H1 (cell line): ENCODE measurements at regions not wholly inside any gene's neighbourhood (a gene's known extent, or its start where the extent isn't known, plus 50 kb on each side); places are given as distances from the start of the nearest gene placed in this dataset.

Experiments used
- CEBPB ChIP-seq: IDR thresholded peaks from 2 replicates; pipeline ENCODE4 v1.6.1; 2012; ENCODE audit warnings: low read depth, low read length
- EZH2 ChIP-seq: fragments of 200-600 bp; sonication (generic); IDR thresholded peaks from 2 replicates; pipeline ENCODE4 v1.7.1; 2012; ENCODE audit warnings: low read depth, mild to moderate bottlenecking, moderate library complexity, low read length, inconsistent platforms; ENCODE audit not compliant: severe bottlenecking
- POLR2A ChIP-seq, 2 experiments: IDR thresholded peaks; 1 replicate in 1 of 2; 2 replicates in 1 of 2; pipeline ENCODE4 v1.6.1; 2011; ENCODE audit warnings: low read depth in 2 of 2, low read length in 2 of 2, mild to moderate bottlenecking in 2 of 2; ENCODE audit errors: control extremely low read depth in 1 of 2
- POLR2AphosphoS5 ChIP-seq: IDR thresholded peaks from 2 replicates; pipeline ENCODE4 v1.6.1; 2011; ENCODE audit warnings: low read depth, low read length
- TAF1 ChIP-seq: IDR thresholded peaks from 2 replicates; pipeline ENCODE4 v1.6.1; 2011; ENCODE audit warnings: mild to moderate bottlenecking, low read depth, low read length
- TCF12 ChIP-seq: IDR thresholded peaks from 2 replicates; pipeline ENCODE4 v1.6.1; 2011; ENCODE audit warnings: low read depth, mild to moderate bottlenecking, low read length
- YY1 ChIP-seq: IDR thresholded peaks from 2 replicates; pipeline ENCODE4 v1.6.1; 2011; ENCODE audit warnings: low read depth, mild to moderate bottlenecking, low read length
- TF ChIP-seq, protein P1 (sequence below), 3 experiments: IDR thresholded peaks; 1 replicate in 2 of 3; 2 replicates in 1 of 3; pipeline versions ENCODE4 v1.5.1 to v1.6.1; 2011; ENCODE audit warnings: low read length in 3 of 3, mild to moderate bottlenecking in 3 of 3, inconsistent platforms in 2 of 3, low read depth in 1 of 3, moderate library complexity in 1 of 3; ENCODE audit not compliant: insufficient read depth in 1 of 3; ENCODE audit errors: control extremely low read depth in 1 of 3
- TF ChIP-seq, protein P2 (sequence below): IDR thresholded peaks from 2 replicates; pipeline ENCODE4 v1.6.1; 2011; ENCODE audit warnings: low read length, improper control_type of control experiment
- TF ChIP-seq, protein P3 (sequence below): fragments of 300-600 bp; sonication (generic); IDR thresholded peaks from 2 replicates; pipeline ENCODE4 v1.7.1; 2012; ENCODE audit warnings: low read length, moderate library complexity, mild to moderate bottlenecking, inconsistent platforms; ENCODE audit not compliant: insufficient replicate concordance

DNA sequence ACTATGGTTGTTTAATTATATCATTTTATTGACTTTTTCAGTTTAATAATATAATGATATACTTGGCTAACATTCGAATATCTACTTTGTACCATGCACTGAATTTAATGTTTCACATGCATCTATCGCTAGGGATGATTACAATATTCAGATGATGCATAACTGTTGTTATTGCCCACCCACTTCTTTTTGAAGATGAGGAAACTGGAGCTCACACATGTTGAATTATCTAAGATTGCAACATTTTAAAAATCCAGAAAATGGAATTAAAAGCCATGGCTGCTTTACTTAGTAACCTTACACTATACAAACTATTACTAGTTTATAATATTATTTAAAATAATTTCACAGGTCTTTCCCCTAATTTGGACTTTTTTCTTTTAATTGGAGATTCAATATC, 171.7 kb downstream of the TLR4 start:
- TF ChIP-seq TCF12 (no peak), POLR2A (IDR thresholded peaks at IDR 0.05; ENCODE audit: control extremely low read depth in 1 of 2, low read depth in 2 of 2, low read length in 2 of 2) (no peak), EZH2 (no peak), CEBPB (no peak), POLR2AphosphoS5 (no peak), YY1 (no peak), TAF1 (no peak)
- TF ChIP-seq, protein P1, sequence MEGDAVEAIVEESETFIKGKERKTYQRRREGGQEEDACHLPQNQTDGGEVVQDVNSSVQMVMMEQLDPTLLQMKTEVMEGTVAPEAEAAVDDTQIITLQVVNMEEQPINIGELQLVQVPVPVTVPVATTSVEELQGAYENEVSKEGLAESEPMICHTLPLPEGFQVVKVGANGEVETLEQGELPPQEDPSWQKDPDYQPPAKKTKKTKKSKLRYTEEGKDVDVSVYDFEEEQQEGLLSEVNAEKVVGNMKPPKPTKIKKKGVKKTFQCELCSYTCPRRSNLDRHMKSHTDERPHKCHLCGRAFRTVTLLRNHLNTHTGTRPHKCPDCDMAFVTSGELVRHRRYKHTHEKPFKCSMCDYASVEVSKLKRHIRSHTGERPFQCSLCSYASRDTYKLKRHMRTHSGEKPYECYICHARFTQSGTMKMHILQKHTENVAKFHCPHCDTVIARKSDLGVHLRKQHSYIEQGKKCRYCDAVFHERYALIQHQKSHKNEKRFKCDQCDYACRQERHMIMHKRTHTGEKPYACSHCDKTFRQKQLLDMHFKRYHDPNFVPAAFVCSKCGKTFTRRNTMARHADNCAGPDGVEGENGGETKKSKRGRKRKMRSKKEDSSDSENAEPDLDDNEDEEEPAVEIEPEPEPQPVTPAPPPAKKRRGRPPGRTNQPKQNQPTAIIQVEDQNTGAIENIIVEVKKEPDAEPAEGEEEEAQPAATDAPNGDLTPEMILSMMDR (IDR thresholded peaks at IDR 0.05; ENCODE audit: control extremely low read depth in 1 of 3, insufficient read depth in 1 of 3, low read depth in 1 of 3, low read length in 3 of 3) = no peak
- TF ChIP-seq, protein P2, sequence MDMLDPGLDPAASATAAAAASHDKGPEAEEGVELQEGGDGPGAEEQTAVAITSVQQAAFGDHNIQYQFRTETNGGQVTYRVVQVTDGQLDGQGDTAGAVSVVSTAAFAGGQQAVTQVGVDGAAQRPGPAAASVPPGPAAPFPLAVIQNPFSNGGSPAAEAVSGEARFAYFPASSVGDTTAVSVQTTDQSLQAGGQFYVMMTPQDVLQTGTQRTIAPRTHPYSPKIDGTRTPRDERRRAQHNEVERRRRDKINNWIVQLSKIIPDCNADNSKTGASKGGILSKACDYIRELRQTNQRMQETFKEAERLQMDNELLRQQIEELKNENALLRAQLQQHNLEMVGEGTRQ = no peak
- TF ChIP-seq, protein P3, sequence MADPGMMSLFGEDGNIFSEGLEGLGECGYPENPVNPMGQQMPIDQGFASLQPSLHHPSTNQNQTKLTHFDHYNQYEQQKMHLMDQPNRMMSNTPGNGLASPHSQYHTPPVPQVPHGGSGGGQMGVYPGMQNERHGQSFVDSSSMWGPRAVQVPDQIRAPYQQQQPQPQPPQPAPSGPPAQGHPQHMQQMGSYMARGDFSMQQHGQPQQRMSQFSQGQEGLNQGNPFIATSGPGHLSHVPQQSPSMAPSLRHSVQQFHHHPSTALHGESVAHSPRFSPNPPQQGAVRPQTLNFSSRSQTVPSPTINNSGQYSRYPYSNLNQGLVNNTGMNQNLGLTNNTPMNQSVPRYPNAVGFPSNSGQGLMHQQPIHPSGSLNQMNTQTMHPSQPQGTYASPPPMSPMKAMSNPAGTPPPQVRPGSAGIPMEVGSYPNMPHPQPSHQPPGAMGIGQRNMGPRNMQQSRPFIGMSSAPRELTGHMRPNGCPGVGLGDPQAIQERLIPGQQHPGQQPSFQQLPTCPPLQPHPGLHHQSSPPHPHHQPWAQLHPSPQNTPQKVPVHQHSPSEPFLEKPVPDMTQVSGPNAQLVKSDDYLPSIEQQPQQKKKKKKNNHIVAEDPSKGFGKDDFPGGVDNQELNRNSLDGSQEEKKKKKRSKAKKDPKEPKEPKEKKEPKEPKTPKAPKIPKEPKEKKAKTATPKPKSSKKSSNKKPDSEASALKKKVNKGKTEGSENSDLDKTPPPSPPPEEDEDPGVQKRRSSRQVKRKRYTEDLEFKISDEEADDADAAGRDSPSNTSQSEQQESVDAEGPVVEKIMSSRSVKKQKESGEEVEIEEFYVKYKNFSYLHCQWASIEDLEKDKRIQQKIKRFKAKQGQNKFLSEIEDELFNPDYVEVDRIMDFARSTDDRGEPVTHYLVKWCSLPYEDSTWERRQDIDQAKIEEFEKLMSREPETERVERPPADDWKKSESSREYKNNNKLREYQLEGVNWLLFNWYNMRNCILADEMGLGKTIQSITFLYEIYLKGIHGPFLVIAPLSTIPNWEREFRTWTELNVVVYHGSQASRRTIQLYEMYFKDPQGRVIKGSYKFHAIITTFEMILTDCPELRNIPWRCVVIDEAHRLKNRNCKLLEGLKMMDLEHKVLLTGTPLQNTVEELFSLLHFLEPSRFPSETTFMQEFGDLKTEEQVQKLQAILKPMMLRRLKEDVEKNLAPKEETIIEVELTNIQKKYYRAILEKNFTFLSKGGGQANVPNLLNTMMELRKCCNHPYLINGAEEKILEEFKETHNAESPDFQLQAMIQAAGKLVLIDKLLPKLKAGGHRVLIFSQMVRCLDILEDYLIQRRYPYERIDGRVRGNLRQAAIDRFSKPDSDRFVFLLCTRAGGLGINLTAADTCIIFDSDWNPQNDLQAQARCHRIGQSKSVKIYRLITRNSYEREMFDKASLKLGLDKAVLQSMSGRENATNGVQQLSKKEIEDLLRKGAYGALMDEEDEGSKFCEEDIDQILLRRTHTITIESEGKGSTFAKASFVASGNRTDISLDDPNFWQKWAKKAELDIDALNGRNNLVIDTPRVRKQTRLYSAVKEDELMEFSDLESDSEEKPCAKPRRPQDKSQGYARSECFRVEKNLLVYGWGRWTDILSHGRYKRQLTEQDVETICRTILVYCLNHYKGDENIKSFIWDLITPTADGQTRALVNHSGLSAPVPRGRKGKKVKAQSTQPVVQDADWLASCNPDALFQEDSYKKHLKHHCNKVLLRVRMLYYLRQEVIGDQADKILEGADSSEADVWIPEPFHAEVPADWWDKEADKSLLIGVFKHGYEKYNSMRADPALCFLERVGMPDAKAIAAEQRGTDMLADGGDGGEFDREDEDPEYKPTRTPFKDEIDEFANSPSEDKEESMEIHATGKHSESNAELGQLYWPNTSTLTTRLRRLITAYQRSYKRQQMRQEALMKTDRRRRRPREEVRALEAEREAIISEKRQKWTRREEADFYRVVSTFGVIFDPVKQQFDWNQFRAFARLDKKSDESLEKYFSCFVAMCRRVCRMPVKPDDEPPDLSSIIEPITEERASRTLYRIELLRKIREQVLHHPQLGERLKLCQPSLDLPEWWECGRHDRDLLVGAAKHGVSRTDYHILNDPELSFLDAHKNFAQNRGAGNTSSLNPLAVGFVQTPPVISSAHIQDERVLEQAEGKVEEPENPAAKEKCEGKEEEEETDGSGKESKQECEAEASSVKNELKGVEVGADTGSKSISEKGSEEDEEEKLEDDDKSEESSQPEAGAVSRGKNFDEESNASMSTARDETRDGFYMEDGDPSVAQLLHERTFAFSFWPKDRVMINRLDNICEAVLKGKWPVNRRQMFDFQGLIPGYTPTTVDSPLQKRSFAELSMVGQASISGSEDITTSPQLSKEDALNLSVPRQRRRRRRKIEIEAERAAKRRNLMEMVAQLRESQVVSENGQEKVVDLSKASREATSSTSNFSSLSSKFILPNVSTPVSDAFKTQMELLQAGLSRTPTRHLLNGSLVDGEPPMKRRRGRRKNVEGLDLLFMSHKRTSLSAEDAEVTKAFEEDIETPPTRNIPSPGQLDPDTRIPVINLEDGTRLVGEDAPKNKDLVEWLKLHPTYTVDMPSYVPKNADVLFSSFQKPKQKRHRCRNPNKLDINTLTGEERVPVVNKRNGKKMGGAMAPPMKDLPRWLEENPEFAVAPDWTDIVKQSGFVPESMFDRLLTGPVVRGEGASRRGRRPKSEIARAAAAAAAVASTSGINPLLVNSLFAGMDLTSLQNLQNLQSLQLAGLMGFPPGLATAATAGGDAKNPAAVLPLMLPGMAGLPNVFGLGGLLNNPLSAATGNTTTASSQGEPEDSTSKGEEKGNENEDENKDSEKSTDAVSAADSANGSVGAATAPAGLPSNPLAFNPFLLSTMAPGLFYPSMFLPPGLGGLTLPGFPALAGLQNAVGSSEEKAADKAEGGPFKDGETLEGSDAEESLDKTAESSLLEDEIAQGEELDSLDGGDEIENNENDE = no peak
